Pancreas (tissue), 10 donors: ENCODE measurements at regions not wholly inside any gene's neighbourhood (a gene's known extent, or its start where the extent isn't known, plus 50 kb on each side); places are given as distances from the start of the nearest gene placed in this dataset.
A peak's percentile ranks its signal among the peaks of the same experiment; 100 is the strongest.

ENCODE experiments used
- ATAC-seq, 4 donors: fragments of 200-7000 bp; cut with Tn5 transposase; one replicate each; pipeline versions ENCODE4 v1.8.0 to v1.9.1; 2020; ENCODE audit warnings: mild to moderate bottlenecking in 4 of 4, moderate library complexity in 4 of 4
- DNase-seq, 6 donors: peaks; one replicate each; pipeline ENCODE4 v3.0.0-alpha.2; 2020
- FAIRE-seq: peaks from 2 replicates; lab custom pipeline; 2012; peaks lifted over from hg19 to GRCh38; lab: Jason Lieb, UNC
- H3K27ac ChIP-seq, 4 donors: fragments of 200-600 bp; sonication (generic); 1 replicate in 3 of 4; 2 replicates in 1 of 4; pipeline versions ENCODE4 v1.5.0 to v1.8.0; 2020
- H3K27me3 ChIP-seq, 4 donors: fragments of 200-600 bp; one replicate each; pipeline ENCODE4 v1.8.0; 2021
- H3K36me3 ChIP-seq, 3 donors: fragments of 200-600 bp; sonication (generic) in 1 of 3; one replicate each; pipeline versions ENCODE4 v1.5.0 to v1.8.0; 2020 to 2021
- H3K4me1 ChIP-seq, 3 donors: fragments of 200-600 bp; one replicate each; pipeline ENCODE4 v1.8.0; 2021
- H3K4me3 ChIP-seq, 4 donors: fragments of 200-600 bp; sonication (generic) in 2 of 4; one replicate each; pipeline versions ENCODE4 v1.5.0 to v1.8.0; 2020 to 2021
- H3K9me3 ChIP-seq, 4 donors: fragments of 200-600 bp; one replicate each; pipeline ENCODE4 v1.8.0; 2021
- WGBS, 2 donors: extraction: QIAGEN DNeasy Blood & Tissue Kit; methylation state at CpG; one replicate each; pipeline ENCODE4 v1.1.7; 2013; 5-methylcytosine and 5-hydroxymethylcytosine counted together
- intact Hi-C, 3 donors: fragments of 100-400 bp; cut with DNase I; formaldehyde crosslinking; loops; one replicate each; pipeline versions ENCODE4 v1.11.1 to v1.14.2; 2022
- TF ChIP-seq, protein P1 (sequence below), 4 donors: fragments of 200-600 bp; sonication (generic) in 3 of 4; IDR thresholded peaks; one replicate each; pipeline versions ENCODE4 v1.5.0 to v1.8.0; 2021; ENCODE audit warnings: antibody characterized with exemption in 4 of 4
- donor health status: healthy with polysubstance abuse.
- donor health status: DM: no; HTN: no; CAD: no; lungs with moderate emphysema.
- donor health status: DM: no; HTN: no; CAD: no.
- donor health status: control.
- donor health status: control.
- donor health status: Bipolar disorder and iron deficiency.
- donor health status: DM: yes; HTN: yes; CAD: no.
- donor health status: DM: no; HTN: no; CAD: no.
- donor health status: DM: no; HTN: no; CAD: no.
- donor health status: DM: yes; HTN: yes; CAD: no.

DNA sequence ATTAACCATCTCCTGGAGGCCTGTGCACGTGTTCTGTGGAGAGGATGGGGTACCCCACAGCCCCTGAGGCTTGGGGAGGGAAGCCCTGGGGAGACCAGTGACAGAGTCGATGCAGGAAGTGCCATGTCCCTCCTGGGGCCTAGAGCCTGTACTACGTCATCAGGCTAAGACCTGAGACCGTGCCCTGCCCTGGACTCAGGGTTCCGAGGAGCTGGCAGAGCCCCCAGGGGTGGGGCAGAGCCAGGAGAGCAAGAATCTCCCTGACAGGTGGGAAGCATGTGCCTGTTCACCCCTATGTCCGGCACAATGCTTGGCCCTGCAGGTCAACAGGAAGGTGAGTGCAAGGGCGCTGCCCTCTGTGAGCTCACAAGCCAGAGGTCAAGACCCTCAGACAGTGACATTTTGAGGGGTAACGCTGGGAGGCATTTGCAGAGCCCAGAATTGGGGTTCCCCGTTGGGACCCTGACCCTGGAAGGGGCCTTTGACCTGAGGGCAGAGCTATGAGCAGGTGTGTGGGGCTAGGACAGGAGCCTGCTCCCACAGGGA is 781.6 kb downstream of the BRD1 start:
- peak in 1 of 6 donors; percentile 55 for DNase-seq
- Histone ChIP-seq H3K4me1 (no peaks in the 10 kb centered on the region), H3K27me3 (no peaks in the 10 kb centered on the region), H3K9me3 (no peaks in the 10 kb centered on the region), H3K27ac (no peak overlapping the region), H3K4me3 (no peak overlapping the region), H3K36me3 (no peaks in the 10 kb centered on the region)
- intact Hi-C loops = loop anchor here (5.0 to 10.0 kb wide), 2 partner anchors 256 to 259 kb away; no protein-coding TSS in a partner anchor
- TF ChIP-seq, protein P1, sequence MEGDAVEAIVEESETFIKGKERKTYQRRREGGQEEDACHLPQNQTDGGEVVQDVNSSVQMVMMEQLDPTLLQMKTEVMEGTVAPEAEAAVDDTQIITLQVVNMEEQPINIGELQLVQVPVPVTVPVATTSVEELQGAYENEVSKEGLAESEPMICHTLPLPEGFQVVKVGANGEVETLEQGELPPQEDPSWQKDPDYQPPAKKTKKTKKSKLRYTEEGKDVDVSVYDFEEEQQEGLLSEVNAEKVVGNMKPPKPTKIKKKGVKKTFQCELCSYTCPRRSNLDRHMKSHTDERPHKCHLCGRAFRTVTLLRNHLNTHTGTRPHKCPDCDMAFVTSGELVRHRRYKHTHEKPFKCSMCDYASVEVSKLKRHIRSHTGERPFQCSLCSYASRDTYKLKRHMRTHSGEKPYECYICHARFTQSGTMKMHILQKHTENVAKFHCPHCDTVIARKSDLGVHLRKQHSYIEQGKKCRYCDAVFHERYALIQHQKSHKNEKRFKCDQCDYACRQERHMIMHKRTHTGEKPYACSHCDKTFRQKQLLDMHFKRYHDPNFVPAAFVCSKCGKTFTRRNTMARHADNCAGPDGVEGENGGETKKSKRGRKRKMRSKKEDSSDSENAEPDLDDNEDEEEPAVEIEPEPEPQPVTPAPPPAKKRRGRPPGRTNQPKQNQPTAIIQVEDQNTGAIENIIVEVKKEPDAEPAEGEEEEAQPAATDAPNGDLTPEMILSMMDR (IDR thresholded peaks at IDR 0.05) = no peak
- FAIRE-seq = no peak
- ATAC-seq = no peak
- whole genome bisulfite sequencing, 2 donors = 64 to 68% methylated on average over 9 of the region's 9 CpGs

DNA sequence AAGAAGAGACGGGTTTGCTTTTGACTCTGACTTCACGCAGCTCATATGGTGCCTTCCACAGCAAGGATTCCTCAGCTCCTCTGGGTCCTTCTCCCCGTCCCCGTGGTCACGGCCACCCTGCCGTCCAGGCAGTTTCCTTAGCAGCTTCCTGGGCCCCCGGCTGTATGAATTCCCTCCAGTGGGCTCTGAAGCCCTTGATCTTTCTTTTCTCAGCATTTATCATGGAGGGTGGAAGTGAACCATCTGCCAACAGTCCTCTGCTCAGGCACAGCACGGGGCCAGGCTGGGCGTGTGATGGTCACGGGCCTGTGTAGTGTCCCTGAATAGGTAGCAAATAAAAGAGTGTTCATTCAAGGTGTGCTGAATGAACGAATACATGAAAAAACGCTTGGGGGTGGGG is 782.4 kb downstream of the BRD1 start:
- intact Hi-C loops = loop anchor here (5.0 to 10.0 kb wide), 2 partner anchors 257 to 260 kb away; no protein-coding TSS in a partner anchor
- Histone ChIP-seq H3K9me3 (no peaks in the 10 kb centered on the region), H3K27ac (no peak overlapping the region), H3K27me3 (no peaks in the 10 kb centered on the region), H3K4me1 (no peaks in the 10 kb centered on the region), H3K4me3 (no peak overlapping the region), H3K36me3 (no peaks in the 10 kb centered on the region)
- no peak for ATAC-seq
- no peak for DNase-seq
- TF ChIP-seq, protein P1 (IDR thresholded peaks at IDR 0.05) = no peak
- WGBS, 2 donors = 68 to 76% methylated on average over 12 of the region's 12 CpGs
- no peak for FAIRE-seq

DNA sequence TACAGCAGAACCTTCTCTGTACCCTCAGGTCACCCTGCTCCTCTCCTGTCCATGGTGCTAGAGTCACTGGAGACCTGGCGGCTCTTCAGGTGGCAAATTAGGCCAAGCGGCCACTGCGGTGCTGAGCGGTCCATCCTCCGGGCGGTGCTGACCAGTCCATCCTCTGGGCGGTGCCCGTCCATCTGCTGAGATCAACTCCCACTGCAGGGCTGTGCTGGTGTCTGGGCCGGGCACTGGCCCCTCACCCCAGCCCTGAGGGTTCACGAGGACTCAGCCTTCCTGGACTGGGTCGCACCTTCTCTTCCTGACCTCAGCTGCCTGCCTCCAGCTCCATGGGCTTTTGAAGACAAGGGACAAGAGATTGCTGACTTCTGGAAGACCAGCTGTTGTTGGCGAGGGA is 782.9 kb downstream of the BRD1 start:
- no peak for DNase-seq
- WGBS, 2 donors = 84 to 88% methylated on average over 12 of the region's 12 CpGs

DNA sequence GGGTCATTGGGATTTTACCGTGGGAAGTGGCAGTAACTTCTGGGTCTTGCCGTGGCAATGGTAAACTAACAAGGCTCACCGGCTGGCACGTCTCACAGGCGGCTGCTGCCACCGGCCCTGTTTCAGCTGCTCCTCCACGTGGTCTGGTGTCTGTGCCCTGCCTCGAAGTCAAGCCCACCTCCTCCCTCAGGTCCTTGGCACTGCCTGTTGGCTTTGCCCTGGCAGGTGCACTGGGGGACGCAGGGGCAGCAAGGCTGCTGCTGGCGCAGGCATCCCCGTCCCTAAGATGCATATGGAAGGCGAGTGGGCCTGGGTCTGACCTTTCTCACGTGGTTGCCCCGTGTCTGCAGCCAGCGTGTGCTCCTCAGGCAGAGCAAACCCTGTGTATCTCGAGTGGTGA is 783.6 kb downstream of the BRD1 start:
- Histone ChIP-seq H3K9me3 (no peaks in the 10 kb centered on the region), H3K27ac (no peak overlapping the region), H3K4me1 (no peaks in the 10 kb centered on the region), H3K4me3 (no peak overlapping the region), H3K36me3 (no peaks in the 10 kb centered on the region), H3K27me3 (no peaks in the 10 kb centered on the region)
- TF ChIP-seq, protein P1 (IDR thresholded peaks at IDR 0.05) = no peak
- FAIRE-seq = no peak
- no peak for DNase-seq
- intact Hi-C loops = loop anchor here in 1 of 3 donors (10.0 kb wide), 1 partner anchor 261 kb away; no protein-coding TSS in a partner anchor
- WGBS, 2 donors = 71 to 73% methylated on average over 16 of the region's 16 CpGs
- ATAC-seq = no peak

More for the DNA sequence above, 782.9 kb downstream of the BRD1 start:
- H3K4me1 ChIP-seq = no peaks in the 10 kb centered on the region
- ATAC-seq = no peak
- intact Hi-C loops = loop anchor here (5.0 to 10.0 kb wide), 2 partner anchors 258 to 260 kb away; no protein-coding TSS in a partner anchor
- H3K9me3 ChIP-seq = no peaks in the 10 kb centered on the region
- H3K27ac ChIP-seq = no peak overlapping the region
- no peaks in the 10 kb centered on the region for H3K27me3 ChIP-seq
- no peak for FAIRE-seq
- H3K36me3 ChIP-seq = no peaks in the 10 kb centered on the region
- H3K4me3 ChIP-seq = no peak overlapping the region
- TF ChIP-seq, protein P1 (IDR thresholded peaks at IDR 0.05) = no peak
